GM13976 (cell line): ENCODE measurements at regions not wholly inside any gene's neighbourhood (a gene's known extent, or its start where the extent isn't known, plus 50 kb on each side); places are given as distances from the start of the nearest gene placed in this dataset.

ENCODE experiments used
- DNase-seq: peaks from one replicate; pipeline ENCODE4 v3.0.0; 2012; ENCODE audit warnings: low spot score
- in situ Hi-C: fragments of 300-500 bp; cut with MboI; formaldehyde crosslinking; loops from one replicate; pipeline ENCODE4 v1.12.0; 2022; ENCODE audit warnings: low sequenced_read_pairs, mixed read lengths, inconsistent platforms; ENCODE audit not compliant: unreplicated experiment
- TF ChIP-seq, protein P1 (sequence below): IDR thresholded peaks from 2 replicates; pipeline ENCODE4 v1.5.1; 2012; ENCODE audit warnings: borderline replicate concordance, mild to moderate bottlenecking; ENCODE audit not compliant: insufficient read depth; ENCODE audit errors: extremely low read depth, missing control alignments, control extremely low read depth

DNA sequence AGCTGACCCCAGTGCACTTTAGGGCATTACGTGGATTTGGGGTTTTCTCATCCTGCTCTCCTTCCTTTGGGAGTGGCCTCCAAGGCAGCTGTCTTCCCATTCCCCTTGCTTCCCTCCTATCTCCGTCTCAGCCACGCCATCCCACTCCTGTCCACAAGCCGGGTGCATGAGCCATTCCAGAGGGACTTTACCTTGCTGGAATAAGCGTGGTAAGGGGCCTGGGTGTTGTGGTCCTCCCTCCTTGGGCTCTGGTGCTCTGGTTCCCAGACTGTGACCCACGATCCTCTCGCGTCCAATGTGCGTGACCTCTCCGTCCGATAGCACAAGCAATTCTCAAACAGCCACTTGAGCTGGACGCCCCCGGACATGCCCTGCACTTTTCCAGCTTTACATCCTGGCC, 60.6 kb upstream of the NKX2-2 start:
- no peak for DNase-seq
- TF ChIP-seq, protein P1, sequence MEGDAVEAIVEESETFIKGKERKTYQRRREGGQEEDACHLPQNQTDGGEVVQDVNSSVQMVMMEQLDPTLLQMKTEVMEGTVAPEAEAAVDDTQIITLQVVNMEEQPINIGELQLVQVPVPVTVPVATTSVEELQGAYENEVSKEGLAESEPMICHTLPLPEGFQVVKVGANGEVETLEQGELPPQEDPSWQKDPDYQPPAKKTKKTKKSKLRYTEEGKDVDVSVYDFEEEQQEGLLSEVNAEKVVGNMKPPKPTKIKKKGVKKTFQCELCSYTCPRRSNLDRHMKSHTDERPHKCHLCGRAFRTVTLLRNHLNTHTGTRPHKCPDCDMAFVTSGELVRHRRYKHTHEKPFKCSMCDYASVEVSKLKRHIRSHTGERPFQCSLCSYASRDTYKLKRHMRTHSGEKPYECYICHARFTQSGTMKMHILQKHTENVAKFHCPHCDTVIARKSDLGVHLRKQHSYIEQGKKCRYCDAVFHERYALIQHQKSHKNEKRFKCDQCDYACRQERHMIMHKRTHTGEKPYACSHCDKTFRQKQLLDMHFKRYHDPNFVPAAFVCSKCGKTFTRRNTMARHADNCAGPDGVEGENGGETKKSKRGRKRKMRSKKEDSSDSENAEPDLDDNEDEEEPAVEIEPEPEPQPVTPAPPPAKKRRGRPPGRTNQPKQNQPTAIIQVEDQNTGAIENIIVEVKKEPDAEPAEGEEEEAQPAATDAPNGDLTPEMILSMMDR = no peak
- in situ Hi-C loops = loop anchor here (5.0 kb wide), 1 partner anchor 47 kb away; no protein-coding TSS in a partner anchor

DNA sequence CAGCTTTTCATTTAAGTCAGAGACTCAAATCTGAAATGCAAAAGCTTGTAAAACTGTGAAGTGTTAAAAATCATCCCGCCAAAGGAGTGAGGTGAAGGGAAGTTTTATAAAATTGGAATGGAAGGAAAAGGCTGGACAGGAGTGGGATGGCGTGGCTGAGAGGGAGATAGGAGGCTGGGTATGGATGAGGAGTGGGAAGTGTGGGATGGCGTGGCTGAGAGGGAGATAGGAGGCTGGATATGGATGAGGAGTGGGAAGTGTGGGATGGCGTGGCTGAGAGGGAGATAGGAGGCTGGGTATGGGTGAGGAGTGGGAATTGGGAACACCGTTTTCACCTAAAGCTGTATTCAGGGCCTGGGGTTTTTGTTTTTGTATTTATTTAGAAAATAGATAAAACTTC, 59.4 kb upstream of the NKX2-2 start:
- in situ Hi-C loops = loop anchor here (5.0 kb wide), 1 partner anchor 46 kb away; no protein-coding TSS in a partner anchor
- DNase-seq = no peak
- TF ChIP-seq, protein P1 = no peak

DNA sequence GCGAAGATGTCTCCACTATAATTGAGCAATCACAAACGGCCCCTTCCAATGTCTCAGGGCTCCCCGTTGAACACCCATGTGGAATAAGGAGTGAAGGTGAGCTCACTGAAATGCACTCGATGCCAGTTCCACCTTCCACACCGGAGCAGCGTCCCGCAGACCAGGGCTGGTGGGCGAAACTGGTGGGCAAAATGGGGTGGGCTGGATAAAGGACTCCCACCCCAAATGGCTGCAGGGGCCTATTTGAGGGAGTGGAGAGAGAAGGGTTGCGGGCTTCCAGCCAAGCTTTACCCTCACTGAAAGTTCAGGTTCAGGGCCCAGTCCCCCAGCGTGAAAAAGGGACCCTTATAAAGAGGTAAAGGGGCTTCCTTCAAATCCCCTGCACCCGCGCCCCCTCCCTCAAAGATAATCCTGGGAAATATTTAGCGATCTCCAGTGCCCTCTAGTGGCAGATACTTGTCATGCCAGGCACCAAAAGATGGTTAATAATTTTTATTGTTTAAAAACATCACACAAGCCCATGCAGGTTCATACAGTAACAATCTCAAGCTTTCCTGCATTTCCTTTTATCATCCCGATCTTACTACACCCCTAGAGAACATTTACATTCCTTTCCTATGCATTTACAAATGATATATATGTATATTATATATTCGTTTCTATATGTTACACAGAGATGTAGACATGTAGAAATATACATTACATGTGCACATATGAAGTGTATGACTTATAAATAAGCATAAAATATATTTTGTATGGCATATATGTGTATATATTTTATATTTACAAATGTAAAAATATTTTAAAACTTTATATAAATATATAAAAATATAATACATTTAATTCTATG, 58.2 kb upstream of the NKX2-2 start:
- TF ChIP-seq, protein P1 = peak; percentile 68
- in situ Hi-C loops = loop anchor here (5.0 kb wide), 1 partner anchor 45 kb away; no protein-coding TSS in a partner anchor
- peak; percentile 49 for DNase-seq

DNA sequence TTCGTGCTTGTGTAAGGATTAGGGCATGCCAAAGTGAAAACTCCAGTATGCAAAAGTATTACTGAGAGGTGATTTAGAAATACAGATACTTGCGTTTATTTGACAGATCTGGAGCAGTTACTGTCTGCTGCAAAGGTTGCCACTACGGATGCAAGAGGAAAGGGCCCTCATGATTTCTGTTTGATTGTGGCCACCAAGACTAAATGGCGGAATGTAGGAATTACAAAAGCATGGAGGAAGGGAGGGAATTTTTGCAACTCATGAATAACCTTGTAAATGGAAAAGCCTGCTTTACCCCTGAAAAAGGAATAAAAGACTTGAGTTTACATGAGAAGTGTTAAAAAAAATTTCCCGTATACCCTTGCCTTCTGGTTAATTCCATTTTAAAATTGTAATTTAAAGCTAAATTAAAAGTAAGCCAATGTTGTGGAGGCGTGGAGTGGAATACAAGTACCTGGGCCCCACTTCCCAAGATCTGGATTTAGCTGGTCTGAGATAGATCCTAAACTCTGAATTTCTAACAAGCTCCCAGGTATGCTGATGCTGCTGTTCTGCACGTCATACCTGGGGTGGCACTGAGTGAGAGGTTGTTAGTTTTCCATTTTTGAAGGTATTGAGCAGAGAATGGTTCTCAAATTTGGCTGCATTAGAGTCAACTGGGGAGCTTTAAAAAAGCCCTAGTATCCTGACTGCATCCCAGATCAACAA, 56.6 kb upstream of the NKX2-2 start:
- DNase-seq = no peak
- TF ChIP-seq, protein P1 = no peak
- in situ Hi-C loops = loop anchor here (5.0 kb wide), 1 partner anchor 43 kb away; no protein-coding TSS in a partner anchor

DNA sequence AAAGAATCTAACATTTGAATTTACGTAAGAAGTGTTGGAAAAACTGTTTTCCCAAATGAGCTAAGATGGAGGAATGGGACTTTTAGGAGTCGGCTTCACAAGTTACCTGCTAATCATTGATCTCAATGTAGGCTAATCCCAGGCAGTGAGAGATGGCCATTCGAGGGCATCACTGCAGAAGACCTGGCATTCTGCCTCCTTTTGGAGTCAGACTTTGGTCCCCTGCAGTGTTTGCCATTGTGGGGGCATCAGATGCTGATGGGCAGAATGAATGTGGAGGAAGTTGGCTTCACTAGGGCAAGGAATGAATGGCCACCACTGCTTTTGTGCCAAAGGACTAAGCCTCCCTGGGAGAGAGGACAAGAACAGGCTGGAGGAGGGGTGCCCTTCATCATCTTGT, 55.7 kb upstream of the NKX2-2 start:
- DNase-seq = no peak
- TF ChIP-seq, protein P1 = no peak
- in situ Hi-C loops = no loop called here

DNA sequence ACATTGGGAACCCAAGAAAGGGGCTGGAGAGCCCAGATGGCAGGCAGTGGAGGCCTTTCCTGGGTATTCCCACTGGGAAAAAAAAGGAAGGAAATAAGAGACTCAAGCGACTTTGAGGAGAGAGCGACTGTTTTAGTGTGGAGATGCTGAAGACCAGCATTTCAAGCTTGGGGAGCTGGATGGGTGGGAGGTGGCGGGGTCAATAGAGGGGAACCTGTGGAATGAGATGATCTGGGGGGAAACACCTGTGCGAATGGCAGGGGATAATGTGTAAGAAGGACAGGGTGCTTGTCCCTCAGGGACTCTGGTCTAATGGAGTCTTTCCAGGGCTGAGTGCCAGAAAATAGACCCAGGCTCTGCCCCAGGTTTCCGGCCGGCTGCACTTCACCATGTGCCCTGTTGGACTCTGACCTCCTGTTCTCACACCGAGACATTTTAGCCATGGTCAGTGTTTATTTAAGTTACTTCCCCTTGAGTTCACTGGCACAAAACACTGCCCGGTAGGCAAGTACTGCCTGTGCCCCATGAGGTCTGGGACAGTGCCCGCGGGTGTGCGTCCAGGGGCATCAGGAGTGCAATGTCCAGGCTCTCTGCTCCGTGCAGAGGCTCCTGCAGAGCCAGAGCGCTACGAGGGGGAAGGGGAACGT, 50.4 kb upstream of the NKX2-2 start:
- in situ Hi-C loops = no loop called here
- no peak for DNase-seq
- TF ChIP-seq, protein P1 = no peak
